ENCODE measurements at regions not wholly inside any gene's neighbourhood (a gene's known extent, or its start where the extent isn't known, plus 50 kb on each side); places are given as distances from the start of the nearest gene placed in this dataset.
"Not testable (repeated sequence)": the region's sequence is repeated elsewhere in the genome, so short reads cannot be mapped to it uniquely, and the experiment has no call there.

DNA sequence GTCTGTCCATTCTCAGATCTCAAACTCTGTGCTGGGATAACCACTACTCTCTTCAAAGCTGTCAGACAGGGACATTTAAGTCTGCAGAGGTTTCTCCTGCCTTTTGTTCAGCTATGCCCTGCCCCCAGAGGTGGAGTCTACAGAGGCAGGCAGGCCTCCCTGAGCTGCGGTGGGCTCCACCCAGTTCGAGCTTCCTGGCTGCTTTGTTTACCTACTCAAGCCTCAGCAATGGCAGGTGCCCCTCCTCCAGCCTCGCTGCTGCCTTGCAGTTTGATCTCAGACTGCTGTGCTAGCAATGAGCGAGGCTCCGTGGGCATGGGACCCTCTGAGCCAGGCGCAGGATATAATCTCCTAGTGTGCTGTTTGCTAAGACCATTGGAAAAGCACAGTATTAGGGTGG is 53.1 kb upstream of the HUNK start:
- DNase-seq (ENCODE audit: extremely low spot score, unreplicated experiment); H3K27ac Mint-ChIP-seq; H3K4me3 Mint-ChIP-seq; H3K9me3 Mint-ChIP-seq; H3K4me1 Mint-ChIP-seq (ENCODE audit: unreplicated experiment); H3K27me3 Mint-ChIP-seq; H3K36me3 Mint-ChIP-seq: not testable (repeated sequence)

DNA sequence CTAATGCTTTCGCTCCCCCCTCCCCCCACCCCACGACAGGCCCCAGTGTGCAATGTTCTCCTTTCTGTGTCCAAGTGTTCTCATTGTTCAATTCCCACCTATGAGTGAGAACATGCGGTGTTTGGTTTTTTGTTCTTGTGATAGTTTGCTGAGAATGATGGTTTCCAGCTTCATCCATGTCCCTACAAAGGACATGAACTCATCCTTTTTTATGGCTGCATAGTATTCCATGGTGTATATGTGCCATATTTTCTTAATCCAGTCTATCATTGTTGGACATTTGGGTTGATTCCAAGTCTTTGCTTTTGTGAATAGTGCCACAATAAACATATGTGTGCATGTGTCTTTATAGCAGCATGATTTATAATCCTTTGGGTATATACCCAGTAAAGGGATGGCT is 58.5 kb upstream of the HUNK start:
- not testable (repeated sequence) for H3K27me3 Mint-ChIP-seq; H3K27ac Mint-ChIP-seq; H3K9me3 Mint-ChIP-seq; H3K36me3 Mint-ChIP-seq; DNase-seq (ENCODE audit: extremely low spot score, unreplicated experiment); H3K4me3 Mint-ChIP-seq
- H3K4me1 Mint-ChIP-seq (ENCODE audit: unreplicated experiment) = peaks cover 11% of the 10 kb centered on the region

DNA sequence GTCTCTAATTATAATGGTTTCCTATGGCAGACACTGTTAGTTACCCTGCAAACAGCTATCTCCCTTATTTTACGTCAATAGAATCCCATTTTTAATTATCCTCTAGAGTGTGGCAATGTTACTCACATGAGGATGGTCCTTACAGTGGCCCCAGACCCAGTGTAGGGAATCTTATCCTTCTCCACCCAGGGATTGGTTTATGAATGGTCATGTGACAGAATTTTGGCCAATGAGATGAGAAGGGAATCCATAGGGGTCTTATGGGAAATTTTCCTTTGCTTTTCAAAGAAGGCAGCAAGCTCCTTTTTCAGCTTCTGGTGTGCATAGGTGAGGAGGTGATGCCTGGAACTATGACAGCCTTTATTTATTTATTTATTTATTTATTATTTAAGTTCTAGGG is 59.0 kb upstream of the HUNK start:
- TF ChIP-seq, protein P1, sequence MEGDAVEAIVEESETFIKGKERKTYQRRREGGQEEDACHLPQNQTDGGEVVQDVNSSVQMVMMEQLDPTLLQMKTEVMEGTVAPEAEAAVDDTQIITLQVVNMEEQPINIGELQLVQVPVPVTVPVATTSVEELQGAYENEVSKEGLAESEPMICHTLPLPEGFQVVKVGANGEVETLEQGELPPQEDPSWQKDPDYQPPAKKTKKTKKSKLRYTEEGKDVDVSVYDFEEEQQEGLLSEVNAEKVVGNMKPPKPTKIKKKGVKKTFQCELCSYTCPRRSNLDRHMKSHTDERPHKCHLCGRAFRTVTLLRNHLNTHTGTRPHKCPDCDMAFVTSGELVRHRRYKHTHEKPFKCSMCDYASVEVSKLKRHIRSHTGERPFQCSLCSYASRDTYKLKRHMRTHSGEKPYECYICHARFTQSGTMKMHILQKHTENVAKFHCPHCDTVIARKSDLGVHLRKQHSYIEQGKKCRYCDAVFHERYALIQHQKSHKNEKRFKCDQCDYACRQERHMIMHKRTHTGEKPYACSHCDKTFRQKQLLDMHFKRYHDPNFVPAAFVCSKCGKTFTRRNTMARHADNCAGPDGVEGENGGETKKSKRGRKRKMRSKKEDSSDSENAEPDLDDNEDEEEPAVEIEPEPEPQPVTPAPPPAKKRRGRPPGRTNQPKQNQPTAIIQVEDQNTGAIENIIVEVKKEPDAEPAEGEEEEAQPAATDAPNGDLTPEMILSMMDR (conservative IDR thresholded peaks at IDR 0.05) = no peak
- H3K4me1 Mint-ChIP-seq (ENCODE audit: unreplicated experiment) = peaks cover 16% of the 10 kb centered on the region
- DNase-seq (ENCODE audit: extremely low spot score, unreplicated experiment) = no peak
- H3K4me3 Mint-ChIP-seq = no peak overlapping the region
- no peak overlapping the region for H3K27ac Mint-ChIP-seq
- no peaks in the 10 kb centered on the region for H3K36me3 Mint-ChIP-seq
- peaks cover 5% of the 10 kb centered on the region for H3K9me3 Mint-ChIP-seq
- H3K27me3 Mint-ChIP-seq = peaks cover 13% of the 10 kb centered on the region

DNA sequence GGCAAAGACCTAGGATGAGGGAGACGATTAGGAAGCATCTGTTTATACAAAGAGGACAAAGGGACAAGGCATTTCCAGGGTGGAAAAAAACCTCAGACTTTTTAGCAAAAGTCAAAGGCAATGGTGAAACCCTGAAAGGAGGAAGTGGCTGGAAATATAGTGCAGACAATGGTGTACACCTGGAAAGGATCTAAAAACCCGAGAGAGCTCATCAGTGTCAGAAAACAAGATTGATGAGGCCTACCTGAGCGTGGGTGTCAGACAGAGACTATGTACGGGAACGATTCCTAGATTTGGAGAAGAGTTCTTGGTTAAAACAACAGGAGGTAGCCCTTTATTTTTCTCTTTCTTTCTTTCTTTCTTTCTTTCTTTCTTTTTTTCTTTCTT is 68.8 kb upstream of the HUNK start:
- no peaks in the 10 kb centered on the region for H3K9me3 Mint-ChIP-seq
- peak overlapping the region; percentile 47 for H3K27ac Mint-ChIP-seq
- H3K4me1 Mint-ChIP-seq (ENCODE audit: unreplicated experiment) = peaks cover 46% of the 10 kb centered on the region
- no peaks in the 10 kb centered on the region for H3K36me3 Mint-ChIP-seq
- no peak overlapping the region for H3K4me3 Mint-ChIP-seq
- no peak for DNase-seq (ENCODE audit: extremely low spot score, unreplicated experiment)
- TF ChIP-seq, protein P1 (conservative IDR thresholded peaks at IDR 0.05) = no peak
- H3K27me3 Mint-ChIP-seq = peaks cover 34% of the 10 kb centered on the region

DNA sequence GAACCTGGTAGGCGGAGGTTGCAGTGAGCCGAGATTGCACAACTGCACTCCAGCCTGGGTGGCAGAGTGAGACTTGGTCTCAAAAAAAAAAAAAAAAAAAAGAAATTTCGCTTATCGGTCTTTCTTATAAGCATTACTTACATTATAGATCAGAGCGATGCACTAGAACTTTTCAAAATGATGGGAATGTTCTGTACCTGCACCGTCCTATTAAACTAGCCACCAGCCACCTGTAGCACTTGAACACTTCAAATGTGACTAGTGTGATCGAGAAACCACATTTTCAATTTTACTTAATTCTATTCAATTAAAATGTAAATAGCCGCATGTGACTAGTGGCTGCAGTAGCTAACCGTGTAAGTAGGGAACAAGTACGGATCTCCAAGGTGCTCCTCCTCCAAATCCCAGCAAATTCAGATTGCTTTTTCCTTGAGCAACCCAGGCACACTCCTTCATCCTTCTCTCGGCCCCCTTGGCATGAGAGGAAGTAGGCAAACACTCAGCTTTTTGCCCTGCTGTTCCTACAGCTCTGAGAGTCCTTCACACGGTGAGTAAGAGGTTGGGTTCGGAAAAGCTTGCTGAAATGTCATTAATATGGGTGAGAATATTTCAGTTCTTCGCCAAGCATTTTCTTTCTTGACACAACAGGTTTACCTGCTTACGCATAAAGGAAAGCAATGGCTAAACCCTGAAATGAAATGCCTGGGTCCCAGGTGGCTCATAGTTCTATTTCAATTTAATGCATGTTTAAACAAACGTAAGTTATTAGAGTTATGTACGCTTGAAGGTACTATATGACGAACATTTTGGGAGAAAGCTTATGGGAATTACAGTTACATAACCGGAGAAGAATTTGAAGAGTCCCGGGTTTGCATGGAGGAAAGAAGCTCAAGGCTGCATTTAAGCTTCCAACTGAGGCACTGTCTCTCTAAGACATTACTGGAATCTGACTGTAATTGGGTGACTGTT is 69.5 kb upstream of the HUNK start:
- peaks cover 48% of the 10 kb centered on the region for H3K4me1 Mint-ChIP-seq (ENCODE audit: unreplicated experiment)
- H3K4me3 Mint-ChIP-seq = no peak overlapping the region
- peaks cover 32% of the 10 kb centered on the region for H3K27me3 Mint-ChIP-seq
- no peaks in the 10 kb centered on the region for H3K9me3 Mint-ChIP-seq
- H3K27ac Mint-ChIP-seq = peak overlapping the region; percentile 47
- TF ChIP-seq, protein P1 (conservative IDR thresholded peaks at IDR 0.05) = no peak
- no peak for DNase-seq (ENCODE audit: extremely low spot score, unreplicated experiment)
- H3K36me3 Mint-ChIP-seq = no peaks in the 10 kb centered on the region

DNA sequence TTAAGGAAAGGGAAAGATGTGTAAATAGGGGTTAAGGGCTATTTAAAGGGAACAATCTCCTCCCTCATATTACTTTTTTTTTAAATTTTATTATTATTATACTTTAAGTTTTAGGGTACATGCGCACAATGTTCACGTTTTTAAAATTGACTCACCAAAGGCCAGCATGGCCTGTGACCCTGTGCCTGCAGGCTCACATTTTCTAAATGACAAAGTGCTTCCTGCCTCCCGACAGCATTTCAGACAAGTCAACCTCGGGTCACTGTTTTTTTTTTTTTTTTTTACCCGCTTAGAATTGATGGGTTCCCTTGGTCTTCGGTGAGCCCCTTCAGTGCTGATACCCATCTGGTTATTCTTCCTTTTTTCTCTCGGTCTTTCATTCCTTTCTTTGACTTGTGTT is 70.4 kb upstream of the SCAF4 start:
- Mint-ChIP-seq H3K27me3 (peaks cover 32% of the 10 kb centered on the region), H3K36me3 (no peaks in the 10 kb centered on the region), H3K9me3 (no peaks in the 10 kb centered on the region), H3K4me3 (peak overlapping the region; percentile 41), H3K4me1 (ENCODE audit: unreplicated experiment) (peaks cover 48% of the 10 kb centered on the region), H3K27ac (no peak overlapping the region)
- TF ChIP-seq, protein P1 (conservative IDR thresholded peaks at IDR 0.05) = no peak
- no peak for DNase-seq (ENCODE audit: extremely low spot score, unreplicated experiment)
